Sigmoid colon (tissue), 4 donors: ENCODE measurements at regions not wholly inside any gene's neighbourhood (a gene's known extent, or its start where the extent isn't known, plus 50 kb on each side); places are given as distances from the start of the nearest gene placed in this dataset.

Experiments
- EP300 ChIP-seq, 4 donors: sonication (generic); formaldehyde crosslinking; IDR thresholded peaks; one replicate each; pipeline ENCODE4 v1.6.1; 2017; ENCODE audit warnings: antibody characterized with exemption in 4 of 4
- POLR2A ChIP-seq, 2 donors: fragments of 450-650 bp; IDR thresholded peaks; one replicate each; pipeline ENCODE4 v1.6.1; 2016; ENCODE audit warnings: antibody characterized with exemption in 2 of 2, mild to moderate bottlenecking in 2 of 2, moderate library complexity in 2 of 2
- POLR2AphosphoS5 ChIP-seq, 4 donors: sonication (generic); formaldehyde crosslinking; IDR thresholded peaks; one replicate each; pipeline ENCODE4 v1.6.1; 2017; ENCODE audit warnings: antibody characterized with exemption in 4 of 4
- TF ChIP-seq, protein P1 (sequence below), 4 experiments: fragments of 450-650 bp in 3 of 4; fragments of 200-600 bp in 1 of 4; IDR thresholded peaks; one replicate each; pipeline ENCODE4 v1.5.1; 2016 to 2019; ENCODE audit warnings: antibody characterized with exemption in 4 of 4, mild to moderate bottlenecking in 3 of 4, moderate library complexity in 2 of 4

DNA sequence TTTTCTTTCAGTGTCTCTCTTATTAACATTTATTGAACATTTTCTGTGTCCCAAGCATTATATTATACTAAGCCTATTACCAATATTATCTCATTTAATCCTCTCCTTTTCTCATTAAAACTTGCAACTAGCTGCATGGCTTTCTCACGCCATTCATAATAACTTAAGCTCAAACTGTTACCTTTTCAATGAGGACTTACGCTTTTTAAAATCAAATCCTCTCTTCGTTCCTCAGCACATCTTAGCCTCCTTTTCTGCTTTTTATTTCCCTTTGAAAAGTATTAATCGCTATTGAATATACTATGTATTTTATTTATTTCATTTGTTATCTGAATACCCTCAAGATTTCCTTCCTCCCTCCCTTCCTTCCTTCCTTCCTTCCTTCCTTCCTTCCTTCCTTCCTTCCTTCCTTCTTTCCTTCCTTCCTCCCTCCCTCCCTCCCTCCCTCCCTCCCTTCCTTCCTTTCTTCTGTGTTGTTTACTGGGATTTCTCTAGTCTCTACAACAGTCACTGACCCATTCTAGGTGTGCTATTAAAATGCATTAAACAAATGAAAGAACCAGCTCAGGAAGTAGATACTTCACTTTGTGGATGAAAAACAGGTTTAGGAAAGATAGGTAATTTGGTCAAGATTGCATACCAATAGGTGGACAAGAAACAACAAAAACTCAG lies 294.1 kb upstream of the TUT7 start:
- TF ChIP-seq, protein P1, sequence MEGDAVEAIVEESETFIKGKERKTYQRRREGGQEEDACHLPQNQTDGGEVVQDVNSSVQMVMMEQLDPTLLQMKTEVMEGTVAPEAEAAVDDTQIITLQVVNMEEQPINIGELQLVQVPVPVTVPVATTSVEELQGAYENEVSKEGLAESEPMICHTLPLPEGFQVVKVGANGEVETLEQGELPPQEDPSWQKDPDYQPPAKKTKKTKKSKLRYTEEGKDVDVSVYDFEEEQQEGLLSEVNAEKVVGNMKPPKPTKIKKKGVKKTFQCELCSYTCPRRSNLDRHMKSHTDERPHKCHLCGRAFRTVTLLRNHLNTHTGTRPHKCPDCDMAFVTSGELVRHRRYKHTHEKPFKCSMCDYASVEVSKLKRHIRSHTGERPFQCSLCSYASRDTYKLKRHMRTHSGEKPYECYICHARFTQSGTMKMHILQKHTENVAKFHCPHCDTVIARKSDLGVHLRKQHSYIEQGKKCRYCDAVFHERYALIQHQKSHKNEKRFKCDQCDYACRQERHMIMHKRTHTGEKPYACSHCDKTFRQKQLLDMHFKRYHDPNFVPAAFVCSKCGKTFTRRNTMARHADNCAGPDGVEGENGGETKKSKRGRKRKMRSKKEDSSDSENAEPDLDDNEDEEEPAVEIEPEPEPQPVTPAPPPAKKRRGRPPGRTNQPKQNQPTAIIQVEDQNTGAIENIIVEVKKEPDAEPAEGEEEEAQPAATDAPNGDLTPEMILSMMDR (IDR thresholded peaks at IDR 0.05): no peak
- TF ChIP-seq EP300 (IDR thresholded peaks at IDR 0.05): no peak
- TF ChIP-seq POLR2A (IDR thresholded peaks at IDR 0.05): no peak
- TF ChIP-seq POLR2AphosphoS5 (IDR thresholded peaks at IDR 0.05): no peak
